ENCODE measurements at regions not wholly inside any gene's neighbourhood (a gene's known extent, or its start where the extent isn't known, plus 50 kb on each side); places are given as distances from the start of the nearest gene placed in this dataset.
"Not testable (repeated sequence)": the region's sequence is repeated elsewhere in the genome, so short reads cannot be mapped to it uniquely, and the experiment has no call there.

DNA sequence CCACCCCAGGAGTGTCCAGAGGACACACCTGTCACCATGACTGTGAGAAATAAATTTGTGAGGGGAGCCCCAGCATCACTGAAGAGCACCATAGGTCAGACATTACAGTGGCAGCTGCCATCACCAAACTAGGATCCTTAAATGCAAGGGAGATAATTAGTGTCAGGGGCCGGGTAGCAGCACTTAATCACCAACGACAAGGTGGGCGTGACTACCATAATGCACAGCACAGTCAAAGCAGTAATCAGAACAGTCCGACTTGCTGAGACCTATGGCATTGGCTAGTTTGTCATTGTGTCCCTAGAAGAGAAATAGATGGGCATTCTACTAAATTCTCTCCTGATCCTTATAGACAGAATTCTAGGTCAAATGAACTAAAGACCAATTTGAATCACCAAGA is 856.7 kb upstream of the GOT2 start:
- no peak for DNase-seq

DNA sequence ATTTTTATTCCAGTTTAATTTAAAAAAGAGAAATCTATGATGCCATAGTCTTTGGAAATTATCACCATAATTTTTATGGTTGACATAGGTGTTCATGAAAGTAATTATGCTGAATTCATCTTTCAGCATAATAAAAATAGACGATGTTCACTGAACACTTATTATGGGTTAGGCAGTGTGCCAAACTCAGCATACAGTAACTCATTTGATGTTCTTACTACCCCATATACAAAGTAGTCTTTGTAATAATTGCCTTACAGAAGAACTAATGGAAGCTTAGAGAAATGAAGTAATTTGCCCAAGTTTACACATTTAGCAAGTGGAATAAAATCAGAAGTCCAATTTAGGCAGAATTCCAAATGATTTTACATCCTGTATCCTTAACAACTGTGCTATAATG is 852.2 kb upstream of the GOT2 start:
- DNase-seq: no peak

DNA sequence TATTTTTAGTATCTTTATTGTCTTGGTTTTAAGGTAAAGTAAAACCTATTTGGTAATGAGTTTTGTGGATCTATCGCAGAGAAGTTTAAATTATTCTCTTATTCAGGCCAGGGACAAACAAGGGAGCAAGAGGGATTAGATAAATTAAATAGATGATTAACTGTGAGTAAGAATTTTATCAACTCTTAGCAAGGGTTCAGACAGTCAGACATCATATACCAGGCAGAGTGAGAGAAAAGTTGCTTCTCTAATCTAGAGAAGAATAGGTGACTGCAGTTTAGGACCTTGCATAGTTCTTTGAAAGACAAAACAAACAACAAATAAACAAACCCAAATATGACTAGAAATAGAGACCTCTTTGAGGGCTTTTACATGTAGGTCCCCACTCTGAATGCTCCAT is 840.2 kb upstream of the GOT2 start:
- DNase-seq: no peak

DNA sequence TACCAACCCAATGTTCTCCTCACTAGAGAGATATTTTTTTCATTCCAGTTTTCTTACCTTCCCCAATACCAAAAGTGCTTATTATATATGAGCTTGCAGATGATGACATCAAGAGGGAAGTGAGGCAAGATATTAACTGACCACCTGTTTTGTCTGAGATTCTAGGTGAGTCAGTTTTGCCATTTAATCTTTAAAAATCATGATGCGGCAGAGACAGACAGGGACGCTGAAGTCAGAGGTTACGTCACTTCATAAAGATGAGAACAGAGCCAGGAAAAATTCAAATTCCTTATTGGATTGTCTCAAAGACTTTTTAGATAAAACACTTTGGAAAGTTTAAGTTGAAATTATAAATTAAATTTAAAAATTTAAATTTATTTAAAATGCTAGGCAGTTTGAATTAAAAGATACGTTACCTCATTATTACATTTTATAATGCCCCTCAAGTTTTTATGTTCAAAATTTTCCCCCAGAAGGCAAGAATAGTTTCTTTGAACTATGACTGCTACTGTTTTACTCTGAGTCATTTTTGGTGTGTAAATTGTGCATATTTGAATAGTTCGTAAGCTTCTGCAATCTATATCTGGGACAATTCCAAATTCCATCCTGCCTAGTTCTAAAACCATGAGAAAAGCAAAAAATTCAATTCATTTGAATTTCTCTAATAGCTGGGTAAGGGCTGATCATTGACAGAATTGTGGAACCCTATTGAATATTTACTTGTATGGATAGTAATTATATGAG is 839.6 kb upstream of the GOT2 start:
- DNase-seq: no peak

DNA sequence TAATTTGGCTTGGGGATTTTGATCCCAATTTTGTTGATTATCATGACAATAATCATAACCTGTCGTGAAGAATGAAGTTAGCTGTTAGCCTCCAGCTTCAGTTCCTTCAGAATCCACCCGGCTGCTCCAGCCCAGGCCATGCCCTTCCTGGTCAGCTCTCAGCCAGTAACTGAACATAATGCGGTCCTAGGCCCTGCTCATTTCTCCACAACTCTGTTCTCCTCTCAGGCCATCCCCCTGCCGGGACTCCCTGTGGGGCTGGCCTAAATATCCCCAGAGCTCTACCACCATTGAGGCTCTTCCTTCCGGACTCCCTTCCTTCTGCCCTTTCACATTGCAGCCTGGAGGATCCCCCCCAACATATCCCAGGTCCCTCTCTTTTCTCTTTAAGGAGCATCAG is 833.4 kb upstream of the GOT2 start:
- no peak for DNase-seq

DNA sequence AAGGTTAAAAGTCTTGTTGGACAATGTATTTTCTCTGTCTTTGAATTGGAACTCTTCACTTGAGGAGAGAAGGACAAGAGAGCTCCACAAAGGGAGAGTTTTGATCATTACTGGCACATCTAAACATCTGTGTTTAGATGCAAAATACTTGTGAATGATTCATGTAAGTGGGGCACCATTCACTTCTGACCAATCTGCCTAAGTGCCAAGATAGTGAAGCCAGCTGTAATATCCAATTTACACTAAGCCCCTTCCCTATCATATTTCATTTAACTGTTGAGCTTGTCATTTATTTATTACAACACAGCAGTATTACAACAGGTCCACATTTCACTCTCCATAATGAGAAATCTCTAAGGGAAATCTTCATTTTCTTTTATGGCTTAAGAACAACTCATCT is 832.3 kb upstream of the GOT2 start:
- no peak for DNase-seq

DNA sequence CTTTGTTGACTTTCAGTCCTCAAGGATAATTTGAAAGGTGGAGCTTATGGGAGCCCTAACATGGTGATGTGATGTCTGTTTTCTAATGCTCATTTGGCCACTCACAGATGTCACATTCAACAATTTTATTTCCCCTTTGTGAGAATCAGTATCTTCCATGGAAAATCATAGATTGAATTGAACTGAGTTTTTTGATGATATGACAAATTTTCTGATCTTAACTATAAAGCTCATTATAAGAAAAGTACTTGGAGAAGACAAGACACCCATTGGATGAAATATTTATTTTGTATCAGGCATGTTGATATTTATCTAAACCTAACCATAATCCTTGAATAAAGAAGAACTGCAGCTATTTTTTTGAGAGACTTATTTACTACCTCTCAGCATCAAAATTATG is 824.6 kb upstream of the GOT2 start:
- DNase-seq: no peak

DNA sequence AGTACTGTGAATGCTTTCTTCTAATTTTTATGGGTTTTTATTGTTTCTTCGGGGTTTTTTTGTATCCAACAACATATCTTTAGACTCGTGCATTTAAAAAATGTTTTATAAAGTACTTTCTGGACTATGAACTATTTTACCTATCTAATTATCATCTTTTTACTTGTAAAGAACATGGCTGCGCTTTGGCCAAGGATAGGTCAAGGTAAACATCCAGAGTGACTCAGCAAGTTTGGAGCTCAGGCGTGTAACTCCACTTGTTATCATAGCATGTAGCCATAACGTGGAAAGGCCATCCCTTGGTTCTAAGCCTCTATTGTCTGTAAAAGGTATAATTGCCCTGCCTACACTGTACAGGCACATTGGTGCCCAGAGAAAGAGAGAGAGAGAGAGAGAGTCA is 818.0 kb upstream of the GOT2 start:
- no peak for DNase-seq

DNA sequence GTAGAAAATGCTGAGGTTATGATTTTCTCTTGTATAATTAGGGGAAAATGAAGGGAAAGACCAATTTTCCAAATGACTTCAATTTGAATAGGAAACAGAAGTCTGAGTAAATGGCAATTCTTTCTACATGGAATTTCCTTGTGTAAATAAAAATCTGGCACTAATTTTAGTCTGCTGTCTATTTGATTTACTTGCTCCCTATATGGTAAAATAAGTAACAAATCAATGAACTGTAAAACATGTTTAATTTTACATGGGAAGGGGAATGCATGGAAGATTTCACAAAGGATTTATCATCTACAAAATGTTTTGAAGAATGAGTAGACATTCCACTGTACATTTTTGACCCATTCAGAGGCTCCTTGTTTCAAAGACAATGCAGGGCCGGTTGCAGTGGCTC is 811.6 kb upstream of the GOT2 start:
- no peak for DNase-seq

DNA sequence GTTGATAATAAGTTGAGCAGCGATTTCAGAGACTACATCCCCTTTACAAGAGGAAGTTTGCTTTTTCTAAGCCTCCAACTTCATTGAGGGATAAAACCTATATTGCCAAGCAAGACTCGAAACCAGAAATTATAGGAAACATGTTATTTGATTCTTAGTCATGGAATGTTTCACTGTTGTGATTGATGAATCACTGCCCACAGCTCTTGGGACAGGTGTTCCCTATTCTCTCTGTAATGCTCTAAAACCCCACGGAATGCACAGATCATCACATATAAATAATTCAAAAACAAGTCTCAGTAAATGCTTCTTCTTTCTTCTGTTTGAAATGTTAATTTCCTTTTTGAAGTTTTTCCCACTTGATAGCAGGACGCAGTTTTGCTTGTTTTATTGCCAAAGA is 809.5 kb upstream of the GOT2 start:
- DNase-seq: no peak

DNA sequence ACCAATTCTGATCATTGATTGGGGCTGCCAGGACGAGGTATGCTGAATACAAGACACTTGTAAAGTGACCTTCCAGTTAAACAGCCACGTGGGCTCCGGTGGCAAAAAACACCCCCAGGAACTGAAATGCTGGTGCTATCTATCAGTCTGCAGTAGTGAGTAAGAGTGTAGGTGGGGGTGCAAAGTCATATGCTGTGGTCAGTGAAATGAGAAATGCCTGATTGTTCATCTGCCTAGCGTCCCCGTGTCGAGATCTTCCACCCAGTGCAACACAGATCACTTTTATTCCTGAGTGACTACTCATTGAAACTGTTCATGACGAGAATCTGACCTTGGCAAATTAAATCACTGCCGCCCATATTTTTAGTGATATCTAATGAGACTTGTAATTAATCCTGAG is 806.5 kb upstream of the GOT2 start:
- no peak for DNase-seq

DNA sequence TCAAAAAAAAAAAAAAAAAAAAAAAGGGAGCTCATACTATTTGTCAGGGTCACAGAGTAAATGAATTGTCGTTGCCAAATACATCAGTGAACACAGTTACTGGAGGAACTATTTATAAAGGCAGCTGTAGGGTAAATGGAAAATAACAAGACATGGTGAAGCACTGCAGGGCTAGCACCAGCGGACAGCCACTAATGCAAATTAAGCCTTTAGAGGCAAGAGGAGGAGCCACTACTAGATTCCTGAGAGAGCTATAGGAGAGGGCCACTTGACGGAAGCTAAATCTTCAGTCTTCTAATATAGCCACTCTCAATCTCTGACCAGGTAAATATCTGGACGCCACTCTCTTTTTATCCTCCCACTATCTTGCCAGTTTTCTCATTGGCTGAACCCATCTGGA is 801.2 kb upstream of the GOT2 start:
- DNase-seq: no peak

DNA sequence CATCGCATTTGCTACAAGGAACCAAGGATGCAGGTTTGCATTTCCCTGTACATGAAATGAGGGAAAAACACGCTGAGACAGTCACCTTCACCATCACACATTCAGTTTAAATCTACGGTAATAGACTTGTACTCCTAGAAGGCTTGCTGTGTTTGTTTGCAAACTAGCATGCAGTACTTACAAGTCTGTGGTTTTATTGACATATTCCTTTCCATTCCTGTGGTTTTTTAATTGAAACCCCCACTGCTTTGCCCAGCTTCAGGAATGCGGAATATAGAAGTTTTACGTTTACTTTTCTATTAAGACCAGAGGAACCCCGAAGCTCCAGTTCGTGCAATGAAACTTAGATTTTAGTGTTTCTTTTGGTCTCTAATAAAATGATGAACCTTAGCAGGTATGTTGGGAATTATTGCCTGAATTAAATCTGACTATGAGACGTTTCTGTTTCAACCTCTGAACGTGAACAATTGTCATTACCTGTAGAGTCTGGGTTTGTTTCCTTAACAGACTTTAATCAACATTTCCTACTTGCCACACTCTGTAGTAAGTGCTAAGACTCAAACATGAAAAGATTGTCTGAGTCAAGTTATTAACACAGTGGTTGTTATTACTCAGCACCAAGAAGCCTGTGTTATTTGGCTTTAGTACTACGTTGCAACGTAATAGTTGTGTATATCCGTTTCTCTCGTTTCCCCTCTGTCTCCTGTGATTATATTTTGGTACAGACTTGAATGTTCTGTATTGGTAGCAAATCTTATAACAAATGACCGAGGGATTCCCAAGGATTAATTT is 793.3 kb upstream of the GOT2 start:
- DNase-seq: no peak

DNA sequence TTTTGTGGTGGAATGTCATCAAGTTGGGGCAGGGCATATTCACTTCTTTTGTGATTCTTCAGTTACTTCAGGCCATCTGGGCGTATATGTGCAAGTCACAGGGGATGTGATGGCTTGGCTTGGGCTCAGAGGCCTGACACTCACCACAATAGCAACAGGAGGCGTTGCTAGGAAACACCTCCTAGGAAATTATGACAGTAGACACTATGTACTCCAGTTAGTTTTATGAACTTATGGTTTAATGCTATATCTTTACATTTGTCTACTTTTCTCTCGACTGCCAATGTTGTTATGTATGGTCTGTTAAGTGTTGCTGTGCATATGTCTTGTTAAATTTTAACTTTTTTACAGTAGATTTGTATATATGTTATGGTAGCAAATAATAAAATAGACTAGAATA is 788.7 kb upstream of the GOT2 start:
- no peak for DNase-seq

DNA sequence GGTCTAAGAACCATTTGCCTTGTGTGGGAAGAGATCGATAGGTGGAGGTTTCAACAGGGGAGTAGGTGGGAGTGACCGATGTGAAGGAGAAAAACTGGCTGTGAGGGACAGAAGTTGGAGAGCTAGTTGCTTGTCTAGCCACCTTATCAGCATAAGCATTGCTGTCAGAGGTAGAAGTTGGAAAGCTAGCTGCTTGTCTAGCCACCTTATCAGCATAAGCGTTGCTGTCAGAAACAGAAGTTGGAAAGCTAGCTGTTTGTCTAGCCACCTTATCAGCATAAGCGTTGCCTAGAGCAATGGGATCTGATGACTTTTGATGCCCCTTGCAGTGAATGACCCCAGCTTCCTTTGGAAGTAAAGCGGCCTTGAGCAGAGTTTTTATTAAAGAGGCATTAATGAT is 784.6 kb upstream of the GOT2 start:
- DNase-seq: not testable (repeated sequence)

DNA sequence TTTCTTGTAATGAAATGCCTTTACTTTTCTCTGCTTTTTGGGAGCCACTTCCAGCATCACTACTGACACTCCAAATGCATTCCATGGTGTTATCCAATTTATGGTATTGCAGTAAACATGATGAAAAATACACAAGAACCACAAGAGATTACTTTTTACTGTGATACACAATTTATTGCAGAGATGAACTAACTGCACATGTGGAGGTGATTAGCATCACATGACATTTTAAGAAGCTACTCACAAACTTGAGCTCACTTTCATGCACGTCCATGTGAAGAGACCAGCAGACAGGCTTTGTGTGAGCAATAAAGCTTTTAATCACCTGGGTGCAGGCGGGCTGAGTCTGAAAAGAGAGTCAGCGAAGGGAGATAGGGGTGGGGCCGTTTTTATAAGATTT is 780.5 kb upstream of the GOT2 start:
- no peak for DNase-seq

DNA sequence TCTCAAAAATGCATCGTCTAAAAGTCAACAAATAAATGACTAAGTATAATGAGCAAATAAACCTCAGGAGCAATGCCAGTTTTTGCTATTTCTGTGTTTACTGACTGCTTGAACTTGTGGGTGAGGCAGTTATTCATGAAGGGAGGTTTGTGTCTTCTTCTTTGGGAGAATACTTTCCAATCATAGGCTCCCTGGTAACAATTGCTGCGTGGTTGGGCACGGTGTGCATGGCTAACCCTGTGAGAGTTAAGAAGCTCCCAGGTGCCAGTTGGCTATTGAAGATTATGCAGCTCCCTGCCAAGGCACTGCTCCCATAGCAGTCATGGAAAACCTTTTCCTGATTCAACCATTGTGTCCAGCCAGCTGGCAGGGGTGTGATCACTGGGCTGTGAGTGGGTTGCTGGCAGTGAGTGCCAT is 775.9 kb upstream of the GOT2 start:
- DNase-seq: no peak

DNA sequence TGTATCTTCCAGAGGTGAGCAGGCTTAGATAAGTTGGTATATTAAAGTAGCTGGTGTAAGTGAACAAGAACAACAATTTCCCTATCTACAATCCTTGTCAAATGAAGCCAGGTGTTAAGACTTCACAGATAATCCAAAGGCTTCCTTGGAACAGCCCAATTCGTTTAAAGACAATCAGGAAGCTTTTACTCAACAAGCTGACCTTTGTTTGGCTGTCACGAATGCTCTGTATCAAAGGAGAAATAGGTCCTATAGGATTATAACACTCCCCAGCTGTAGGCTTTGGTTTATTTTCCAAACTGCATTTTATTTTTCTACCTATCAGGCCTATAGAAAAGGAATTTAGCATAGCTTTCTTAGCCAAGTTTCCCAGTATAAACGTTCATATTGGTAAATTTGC is 766.5 kb upstream of the GOT2 start:
- DNase-seq: no peak

DNA sequence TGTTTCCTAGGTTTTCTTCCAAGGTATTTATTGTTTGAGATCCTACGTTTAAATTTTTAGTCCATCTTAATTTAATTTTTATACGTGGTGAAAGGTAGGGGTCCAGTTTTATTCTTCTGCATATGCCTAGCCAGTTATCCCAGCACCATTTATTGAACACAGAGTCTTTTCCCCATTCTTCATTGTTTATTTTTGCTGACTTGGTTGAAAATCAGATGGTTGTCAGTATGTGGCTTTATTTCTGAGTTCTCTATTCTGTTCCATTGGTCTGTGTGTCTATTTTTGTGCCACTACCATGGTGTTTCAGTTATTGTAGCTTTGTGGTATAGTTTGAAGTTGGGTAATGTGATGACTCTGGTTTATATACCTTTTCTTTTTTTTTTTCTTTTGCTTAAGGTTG is 753.0 kb upstream of the GOT2 start:
- no peak for DNase-seq

DNA sequence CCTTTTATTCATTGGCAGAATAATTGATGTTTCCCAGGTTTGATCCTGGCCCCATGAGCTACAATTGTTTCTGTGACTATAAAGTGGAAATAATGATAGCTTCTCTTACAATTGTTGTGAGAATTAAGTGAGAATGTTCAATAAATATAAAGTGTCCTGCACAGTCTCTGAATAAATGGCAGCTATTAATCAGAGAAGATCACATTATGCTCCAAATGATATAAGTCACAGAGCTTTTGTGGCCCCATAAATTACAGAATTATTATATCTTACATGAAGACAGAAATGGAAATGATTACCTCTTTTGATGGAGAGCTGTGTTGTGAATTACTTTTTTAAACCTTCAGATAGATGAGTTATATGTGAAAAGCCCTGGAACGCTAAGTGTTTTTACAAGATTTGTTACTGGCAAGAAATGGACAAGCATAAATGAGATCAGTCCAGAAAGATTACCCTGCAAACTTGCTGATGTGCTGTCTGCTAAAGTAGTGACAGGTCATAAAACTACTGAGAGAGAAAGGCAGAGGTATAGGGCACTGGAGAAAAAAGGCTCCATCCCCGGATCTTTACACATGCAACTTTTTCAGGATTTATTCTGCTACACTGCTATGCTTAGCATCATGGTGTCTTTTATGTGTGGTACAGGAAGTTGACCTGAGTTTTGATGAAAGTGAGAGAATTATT is 750.9 kb upstream of the GOT2 start:
- DNase-seq: no peak

DNA sequence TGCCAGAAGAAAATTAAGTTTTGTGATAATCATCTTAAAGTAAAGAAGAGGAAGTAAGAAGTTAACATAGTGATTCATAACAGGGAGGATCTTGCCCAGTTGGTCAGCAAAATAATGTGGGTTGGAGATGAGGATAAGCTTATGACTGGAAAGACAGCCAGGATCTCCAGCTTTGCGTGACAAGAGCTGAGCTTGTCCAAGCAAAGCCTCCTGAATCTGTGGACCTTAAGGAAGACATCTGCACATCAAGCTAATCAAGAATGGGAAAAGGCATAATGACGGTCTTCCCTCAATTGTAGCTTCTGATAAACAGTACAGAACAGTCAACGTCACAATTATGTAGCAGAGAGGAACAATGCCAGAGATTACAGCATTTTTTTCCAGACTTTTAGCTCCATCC is 744.7 kb upstream of the GOT2 start:
- DNase-seq: no peak

DNA sequence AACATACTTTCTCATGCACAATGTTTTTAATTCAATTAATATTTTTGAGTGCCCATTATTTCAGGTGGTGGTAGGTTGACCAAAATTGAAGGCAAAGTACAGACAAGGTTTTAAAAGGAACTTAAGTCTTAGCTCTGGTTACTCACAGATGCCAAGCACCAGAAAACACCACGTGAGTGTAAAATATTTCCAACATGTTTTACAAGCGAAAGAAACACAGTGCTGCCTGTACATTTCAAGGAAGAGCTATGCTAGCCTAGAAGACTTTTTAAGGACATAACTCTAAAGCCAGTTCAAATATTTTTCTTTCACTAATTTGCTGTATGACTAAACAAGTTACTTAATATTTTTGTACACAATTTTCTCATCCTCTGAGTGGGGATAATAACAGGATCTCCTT is 736.4 kb upstream of the GOT2 start:
- no peak for DNase-seq

DNA sequence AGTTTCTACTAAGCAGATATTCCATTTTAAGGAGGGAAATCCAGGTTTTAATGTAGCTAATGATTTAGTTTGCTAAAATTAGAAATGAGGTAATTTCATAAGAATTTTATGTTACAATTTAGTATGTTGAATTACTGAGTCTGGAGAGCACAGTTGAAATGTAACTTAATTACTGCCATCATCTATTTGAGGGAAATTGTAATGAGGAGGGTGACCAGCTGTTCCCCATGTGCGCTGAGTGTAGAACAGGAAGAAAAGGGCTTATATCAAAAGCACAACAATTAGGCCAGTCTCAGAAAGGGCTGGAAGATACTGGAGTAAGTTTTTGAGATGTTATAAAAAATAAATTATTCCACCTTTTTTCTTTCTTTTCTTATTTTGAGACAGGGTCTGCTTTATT is 735.1 kb upstream of the GOT2 start:
- DNase-seq: no peak

DNA sequence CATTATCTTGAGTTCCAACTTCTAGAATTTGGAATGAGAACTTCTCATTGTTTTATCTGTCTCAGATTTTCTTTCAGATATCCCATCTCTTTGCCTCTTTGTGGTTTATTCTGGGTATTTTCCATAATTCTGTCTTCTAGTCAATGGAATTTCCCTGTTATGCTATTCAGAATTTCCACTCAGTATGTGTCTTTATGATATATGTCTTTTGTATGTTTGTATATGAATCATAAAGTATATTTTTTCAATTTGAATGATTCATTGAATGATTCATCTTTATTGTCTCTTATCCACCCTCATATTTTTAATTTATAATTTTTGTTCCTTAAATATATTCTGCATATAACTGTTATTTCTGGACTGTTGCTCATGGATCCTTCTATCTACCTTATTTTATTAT is 729.7 kb upstream of the GOT2 start:
- DNase-seq: no peak

Measured in NCI-H1092 treated with DMSO at 0.1 percent for 48 hours (cell line).